ENCODE measurements at regions not wholly inside any gene's neighbourhood (a gene's known extent, or its start where the extent isn't known, plus 50 kb on each side); places are given as distances from the start of the nearest gene placed in this dataset.
A peak's percentile ranks its signal among the peaks of the same experiment; 100 is the strongest.

DNA sequence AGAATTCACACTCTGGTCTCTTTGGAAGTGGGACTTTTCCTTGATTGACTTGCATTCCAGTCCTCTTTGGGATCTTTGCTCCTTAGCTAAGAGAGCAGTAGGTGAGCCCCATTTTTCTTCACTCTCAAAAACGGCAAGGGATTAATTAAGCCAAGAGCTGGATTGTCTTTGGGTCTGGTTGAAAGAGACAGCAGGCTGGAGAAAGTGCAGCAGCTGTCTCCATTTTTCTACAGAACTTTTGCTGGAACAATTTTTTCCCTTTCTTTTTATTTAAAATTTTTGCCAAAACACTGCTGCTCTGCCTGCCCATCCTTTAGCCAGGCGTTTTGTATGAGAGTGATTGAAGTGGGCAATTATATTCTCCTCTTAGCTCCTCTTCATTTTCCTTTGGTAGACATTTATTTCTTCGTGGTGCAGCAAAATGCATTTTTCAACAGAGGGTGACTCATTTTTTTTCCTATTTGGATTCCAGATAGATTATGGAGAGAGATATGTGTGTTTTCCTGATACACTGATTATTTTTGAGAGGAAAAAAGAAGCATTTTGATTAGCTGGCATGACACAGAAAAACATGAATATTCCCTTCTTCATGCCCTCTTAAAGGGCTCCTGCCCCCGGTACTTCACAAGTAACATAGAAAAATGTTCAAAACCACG, 371.2 kb upstream of the NBEA start:
- DNase-seq, result no peak
- in situ Hi-C loops (cut with HindIII; ENCODE audit: low pct_ligation_motif_present, low pct_unique_long_range_greater_than_20kb, low sequenced_read_pairs), result no loop called here

DNA sequence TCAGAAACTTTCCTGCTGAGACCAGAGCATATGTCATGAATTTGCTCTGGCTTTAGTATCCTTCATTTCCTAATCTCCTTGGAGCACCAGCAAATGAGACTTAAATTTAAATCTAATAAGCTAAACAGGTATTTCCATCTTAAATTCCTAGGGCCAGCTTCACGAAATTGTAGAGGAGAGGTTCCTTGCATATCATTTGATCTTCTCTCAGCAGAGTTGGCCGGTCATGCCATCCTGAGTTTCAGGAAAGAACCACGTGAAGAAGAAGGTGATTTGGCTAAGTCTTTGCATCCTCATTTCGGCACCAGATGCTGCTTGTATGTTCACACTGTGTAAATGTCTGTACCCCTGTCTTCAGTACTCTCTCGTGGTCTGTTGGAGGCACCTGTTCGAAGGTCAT, 370.4 kb upstream of the NBEA start:
- in situ Hi-C loops (cut with HindIII; ENCODE audit: low pct_ligation_motif_present, low pct_unique_long_range_greater_than_20kb, low sequenced_read_pairs), result no loop called here
- no peak for DNase-seq

DNA sequence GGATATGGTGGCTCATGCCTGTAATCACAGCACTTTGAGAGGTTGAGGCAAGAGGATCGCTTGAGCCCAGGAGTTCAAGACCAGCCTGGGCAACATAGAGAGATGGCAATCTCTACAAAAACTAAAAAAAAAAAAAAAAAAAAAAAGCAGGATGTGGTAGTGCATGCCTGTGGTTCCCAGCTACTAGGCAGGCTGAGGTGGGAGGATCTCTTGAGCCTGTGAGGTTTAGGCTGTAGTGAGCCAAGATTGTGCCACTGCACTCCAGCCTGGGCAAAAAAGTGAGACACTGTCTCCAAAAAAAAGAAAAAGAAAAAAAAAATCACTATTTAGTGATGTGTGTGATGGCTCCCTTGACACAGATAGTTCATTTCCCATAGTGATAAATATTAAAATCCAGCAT, 365.0 kb upstream of the NBEA start:
- in situ Hi-C loops (cut with HindIII; ENCODE audit: low pct_ligation_motif_present, low pct_unique_long_range_greater_than_20kb, low sequenced_read_pairs), result no loop called here
- DNase-seq, result peak; percentile 13

DNA sequence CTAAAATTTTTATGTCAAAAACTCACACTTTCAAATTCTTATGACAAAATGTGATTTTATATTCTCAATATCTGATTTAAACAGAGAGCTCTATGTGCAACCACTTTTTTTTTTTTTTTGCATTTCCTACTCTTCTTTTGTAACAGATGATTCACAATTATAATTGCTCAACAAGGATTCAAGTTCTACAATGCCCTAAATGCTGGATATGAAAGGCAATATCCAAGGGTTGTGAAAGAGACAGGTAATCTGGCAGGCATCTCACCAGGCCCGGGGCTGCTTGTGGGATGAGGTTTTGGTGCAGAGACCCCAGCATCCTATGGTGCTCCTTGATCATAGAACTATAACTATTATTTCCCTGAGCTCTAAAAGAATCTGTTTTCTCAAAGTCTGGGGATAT, 363.6 kb upstream of the NBEA start:
- no peak for DNase-seq
- in situ Hi-C loops (cut with HindIII; ENCODE audit: low pct_ligation_motif_present, low pct_unique_long_range_greater_than_20kb, low sequenced_read_pairs), result no loop called here

DNA sequence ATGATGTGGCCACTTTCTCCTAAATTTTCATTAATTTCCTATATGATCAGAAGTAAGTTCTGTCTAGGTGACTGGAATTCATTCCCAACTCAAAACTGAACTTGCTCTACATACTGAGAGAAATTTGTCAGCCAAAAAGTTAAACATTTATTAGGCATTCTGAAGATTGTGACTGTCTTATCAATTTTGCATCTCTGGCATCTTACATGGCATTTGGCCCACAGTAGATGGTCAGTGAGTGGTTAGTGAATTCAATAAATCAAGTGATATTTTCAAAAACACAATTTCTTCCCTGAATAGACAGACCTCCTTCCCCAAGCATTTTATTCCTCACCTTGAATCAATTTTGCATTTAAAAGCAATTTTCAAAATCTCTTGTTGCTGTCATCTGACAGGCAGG, 363.2 kb upstream of the NBEA start:
- in situ Hi-C loops (cut with HindIII; ENCODE audit: low pct_ligation_motif_present, low pct_unique_long_range_greater_than_20kb, low sequenced_read_pairs), result no loop called here
- DNase-seq, result no peak

DNA sequence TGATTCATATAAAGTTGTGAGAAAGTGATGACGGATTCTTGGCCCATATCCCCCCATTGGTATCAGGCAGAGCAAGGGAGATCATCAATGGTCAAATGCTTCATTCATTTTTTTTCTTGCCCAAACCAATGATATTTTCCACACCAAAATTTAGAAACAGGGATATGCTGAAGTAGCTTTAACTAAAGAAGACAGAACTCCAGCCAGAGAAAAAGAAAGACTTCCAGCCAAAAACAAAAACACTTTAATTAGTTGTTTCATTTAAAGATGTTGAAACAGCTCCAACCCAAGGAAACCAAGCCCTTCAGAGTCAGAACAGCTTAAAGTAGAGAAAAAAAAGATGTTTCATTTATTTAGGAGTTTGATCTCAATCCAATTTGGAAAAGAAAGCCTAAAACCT, 358.9 kb upstream of the NBEA start:
- DNase-seq, result no peak

DNA sequence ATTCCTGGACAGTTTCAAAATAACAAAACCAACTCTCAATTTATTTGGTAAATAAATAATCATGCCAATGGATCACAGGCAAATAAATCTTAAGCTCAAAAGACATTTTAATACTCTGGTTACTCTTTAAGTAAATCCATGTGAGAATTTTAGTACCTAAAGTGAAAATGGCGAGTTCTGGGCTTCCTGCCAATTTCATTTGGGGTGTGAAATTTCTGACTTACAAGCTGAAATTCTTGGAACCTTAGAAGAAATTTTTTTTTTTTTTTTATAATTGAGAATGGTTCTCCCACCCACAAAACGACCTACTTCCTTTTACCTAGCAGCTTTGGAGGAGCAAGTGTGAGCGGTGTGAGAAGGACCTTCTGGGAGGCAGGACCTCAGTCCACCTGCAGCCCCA, 354.5 kb upstream of the NBEA start:
- in situ Hi-C loops (cut with HindIII; ENCODE audit: low pct_ligation_motif_present, low pct_unique_long_range_greater_than_20kb, low sequenced_read_pairs), result no loop called here
- DNase-seq, result no peak

More for the DNA sequence above, 358.9 kb upstream of the NBEA start:
- in situ Hi-C loops (cut with HindIII; ENCODE audit: low pct_ligation_motif_present, low pct_unique_long_range_greater_than_20kb, low sequenced_read_pairs), result no loop called here

DNA sequence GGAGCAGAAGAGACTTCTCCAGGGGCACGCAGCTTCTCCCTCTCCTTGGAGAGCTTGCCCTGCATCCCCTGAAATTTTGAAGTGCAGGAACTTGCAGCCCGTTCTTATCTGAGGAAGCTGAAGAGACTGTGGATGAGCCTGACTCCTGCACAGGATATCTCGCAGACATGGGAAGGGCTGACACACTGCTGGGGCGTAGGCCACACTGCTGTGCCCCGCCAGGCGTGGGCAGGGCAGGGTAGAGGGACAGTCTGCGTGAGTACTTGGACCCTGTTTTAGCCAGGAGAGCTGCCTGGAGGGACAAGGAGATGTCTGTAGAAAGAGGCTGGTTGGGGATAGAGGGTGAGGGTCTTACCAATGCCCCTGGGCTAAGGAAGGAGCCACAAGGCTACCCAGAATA, 353.7 kb upstream of the NBEA start:
- in situ Hi-C loops (cut with HindIII; ENCODE audit: low pct_ligation_motif_present, low pct_unique_long_range_greater_than_20kb, low sequenced_read_pairs), result no loop called here
- no peak for DNase-seq

DNA sequence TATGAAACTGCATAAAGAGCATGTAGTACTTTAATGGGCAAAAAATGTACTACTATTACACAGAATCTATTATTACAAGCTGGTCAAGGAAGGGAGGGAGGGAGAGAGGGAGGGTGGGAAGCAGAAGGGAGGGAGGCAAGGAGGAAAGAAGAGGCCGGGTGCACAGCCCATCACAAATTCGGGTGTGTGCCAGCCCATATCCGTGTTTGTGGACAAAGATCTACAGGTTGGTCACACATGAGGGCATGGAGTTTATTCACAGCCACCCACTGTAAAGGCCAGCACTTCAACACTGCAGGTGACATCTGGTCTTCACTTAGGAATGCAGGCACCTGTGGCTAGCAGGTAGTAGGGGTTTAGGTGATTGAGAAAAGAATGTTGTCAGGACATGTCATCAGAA, 352.5 kb upstream of the NBEA start:
- in situ Hi-C loops (cut with HindIII; ENCODE audit: low pct_ligation_motif_present, low pct_unique_long_range_greater_than_20kb, low sequenced_read_pairs), result no loop called here
- no peak for DNase-seq

DNA sequence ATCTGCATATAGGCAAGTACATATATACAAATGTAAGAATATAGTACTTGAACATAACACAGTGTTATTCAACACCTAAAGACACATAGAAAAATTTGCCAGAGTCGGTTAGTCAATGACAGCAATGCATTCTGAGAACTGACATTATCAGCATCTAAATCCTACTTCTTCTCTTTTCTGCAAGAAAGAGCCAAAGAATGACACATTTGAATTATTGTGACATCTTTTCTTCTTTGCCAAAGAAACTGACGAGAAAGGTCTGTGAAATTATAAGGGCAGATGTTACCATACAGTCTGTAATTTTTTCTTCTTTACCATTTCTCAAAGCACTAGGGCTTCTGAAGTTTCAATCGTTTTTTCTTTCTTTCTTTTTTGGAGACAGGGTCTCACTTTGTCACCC, 350.9 kb upstream of the NBEA start:
- in situ Hi-C loops (cut with HindIII; ENCODE audit: low pct_ligation_motif_present, low pct_unique_long_range_greater_than_20kb, low sequenced_read_pairs), result no loop called here
- no peak for DNase-seq

DNA sequence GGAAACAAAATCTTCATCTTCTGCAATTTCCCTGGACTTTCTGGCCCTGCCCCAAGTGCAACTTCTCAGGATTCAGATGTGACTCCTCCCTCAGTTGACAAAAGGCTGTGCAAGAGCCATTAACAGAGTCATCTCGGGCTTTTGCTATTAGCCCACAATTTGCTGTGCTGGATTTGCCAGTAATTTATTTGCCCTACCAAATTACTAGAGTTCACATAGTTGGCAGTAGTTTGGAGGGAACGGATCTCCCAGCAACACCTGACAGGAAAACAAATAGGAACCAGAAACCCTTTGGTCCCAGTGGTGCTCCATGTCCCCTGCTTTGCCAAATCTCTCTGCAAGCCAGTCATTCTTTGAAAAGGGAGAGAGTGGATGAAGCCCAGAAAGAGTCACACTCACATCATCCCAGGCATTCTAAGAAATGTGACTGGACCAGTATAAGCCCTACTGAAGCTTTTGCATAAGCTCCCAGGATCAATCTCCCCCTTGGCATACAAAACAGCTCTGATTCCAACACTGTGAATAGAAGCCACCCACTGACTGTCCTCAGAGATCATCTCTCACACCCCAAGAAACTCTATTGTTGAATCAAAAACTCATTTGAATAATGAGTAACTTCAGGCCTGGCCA, 350.1 kb upstream of the NBEA start:
- no peak for DNase-seq
- in situ Hi-C loops (cut with HindIII; ENCODE audit: low pct_ligation_motif_present, low pct_unique_long_range_greater_than_20kb, low sequenced_read_pairs), result no loop called here

DNA sequence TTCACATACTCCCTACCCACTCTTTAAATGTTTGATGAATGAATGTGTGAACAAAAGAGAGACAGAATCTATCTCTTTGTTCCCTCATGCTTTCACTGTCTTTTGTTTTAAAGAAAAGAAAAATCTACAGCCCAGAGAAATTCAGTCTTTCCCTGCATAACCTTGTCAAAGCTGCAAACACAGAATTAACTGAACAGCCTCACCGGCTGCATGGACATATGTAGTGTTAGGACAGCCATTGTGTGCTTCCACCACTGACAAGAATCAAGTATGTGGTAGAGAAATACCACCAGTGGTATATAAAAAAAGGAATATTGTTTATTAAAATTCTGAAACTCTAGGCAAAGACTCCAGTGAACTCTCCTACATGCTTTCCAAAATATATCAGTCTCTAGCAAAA, 348.4 kb upstream of the NBEA start:
- DNase-seq, result no peak
- in situ Hi-C loops (cut with HindIII; ENCODE audit: low pct_ligation_motif_present, low pct_unique_long_range_greater_than_20kb, low sequenced_read_pairs), result no loop called here

DNA sequence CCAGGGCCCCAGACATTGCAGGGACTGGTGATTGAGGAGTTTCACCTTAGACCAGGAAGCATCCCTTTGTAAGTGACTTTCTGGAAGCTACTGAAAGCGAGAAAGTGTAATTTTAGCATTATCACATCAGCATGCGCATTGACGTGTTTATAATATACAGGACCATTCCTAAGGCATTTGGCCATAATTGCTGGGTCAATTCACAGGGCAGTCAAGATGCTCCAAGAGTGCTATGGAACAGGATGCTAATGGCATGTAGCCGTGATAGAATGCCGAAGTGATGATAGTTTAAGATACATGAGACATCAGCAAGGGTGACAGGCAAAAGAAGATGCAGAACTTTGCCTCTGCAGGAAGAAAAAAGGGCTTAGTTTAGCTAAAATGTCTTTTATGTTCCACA, 347.6 kb upstream of the NBEA start:
- in situ Hi-C loops (cut with HindIII; ENCODE audit: low pct_ligation_motif_present, low pct_unique_long_range_greater_than_20kb, low sequenced_read_pairs), result no loop called here

DNA sequence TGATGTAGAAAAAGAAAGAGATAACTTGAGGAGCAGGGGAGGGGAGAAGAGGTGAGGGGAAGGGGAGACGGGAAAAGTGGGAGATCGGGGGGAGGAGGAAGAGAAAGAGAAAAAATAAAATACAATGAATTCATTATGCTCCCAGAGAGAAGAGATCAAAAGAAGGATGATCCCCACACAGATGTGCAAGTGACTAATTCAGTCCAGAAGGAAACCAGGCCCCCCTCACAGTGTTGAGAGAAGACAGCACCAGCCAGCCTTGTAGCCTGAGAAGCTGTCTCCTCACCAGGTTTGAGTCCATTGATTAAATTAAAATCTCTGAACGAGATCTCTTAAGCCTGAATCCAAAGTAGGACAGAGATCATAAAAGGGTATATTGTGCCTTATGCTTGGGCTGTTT, 333.7 kb upstream of the NBEA start:
- DNase-seq, result no peak
- in situ Hi-C loops (cut with HindIII; ENCODE audit: low pct_ligation_motif_present, low pct_unique_long_range_greater_than_20kb, low sequenced_read_pairs), result no loop called here

More for the DNA sequence above, 347.6 kb upstream of the NBEA start:
- DNase-seq, result no peak

DNA sequence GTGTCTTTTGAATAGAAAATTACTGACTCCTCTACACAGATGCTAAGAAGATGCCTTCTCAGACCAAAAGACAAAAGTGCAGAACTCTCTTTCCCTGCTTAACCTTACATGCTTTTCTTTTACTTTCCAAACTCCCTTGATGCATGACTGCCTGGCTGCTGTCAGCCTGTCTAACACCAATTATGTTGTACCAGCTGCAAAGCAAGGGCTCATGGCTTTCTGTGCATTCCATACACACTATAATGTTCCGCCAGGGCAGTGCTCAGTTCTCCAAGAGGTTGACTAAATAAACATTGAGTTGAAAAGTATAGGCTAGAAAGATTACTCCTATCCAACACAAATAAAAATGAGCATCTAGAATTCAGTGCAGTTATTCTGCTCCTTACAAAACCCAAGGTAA, 330.4 kb upstream of the NBEA start:
- in situ Hi-C loops (cut with HindIII; ENCODE audit: low pct_ligation_motif_present, low pct_unique_long_range_greater_than_20kb, low sequenced_read_pairs), result no loop called here

DNA sequence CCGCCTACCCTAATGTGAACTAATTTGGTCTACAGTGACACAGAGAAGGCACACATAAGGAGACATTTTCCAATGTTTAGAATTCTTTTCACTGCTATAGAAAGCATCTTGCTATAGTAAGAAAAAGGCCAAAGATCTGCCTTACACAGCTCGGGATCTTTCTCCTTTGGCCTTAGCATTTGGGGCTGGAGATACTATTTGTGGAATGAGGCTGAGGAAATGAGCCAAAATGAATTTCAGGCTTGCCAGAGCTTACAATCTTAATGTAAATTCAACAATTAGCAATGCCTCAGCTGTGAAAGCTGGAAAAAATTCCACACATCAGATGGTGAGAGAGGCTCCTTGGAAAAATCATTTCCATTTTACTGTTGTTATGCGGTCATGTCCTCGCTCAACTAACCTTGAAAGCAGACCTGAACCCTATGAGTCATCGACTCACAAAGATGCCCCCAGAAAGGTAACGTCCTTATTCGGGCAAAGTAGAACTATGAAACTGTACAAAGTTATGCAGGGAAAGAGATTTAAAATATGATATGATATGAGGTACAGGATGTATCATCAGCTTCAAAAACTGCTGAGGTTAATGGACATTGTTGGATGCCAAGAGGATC, 324.5 kb upstream of the NBEA start:
- no peak for DNase-seq
- in situ Hi-C loops (cut with HindIII; ENCODE audit: low pct_ligation_motif_present, low pct_unique_long_range_greater_than_20kb, low sequenced_read_pairs), result no loop called here

More for the DNA sequence above, 330.4 kb upstream of the NBEA start:
- no peak for DNase-seq

DNA sequence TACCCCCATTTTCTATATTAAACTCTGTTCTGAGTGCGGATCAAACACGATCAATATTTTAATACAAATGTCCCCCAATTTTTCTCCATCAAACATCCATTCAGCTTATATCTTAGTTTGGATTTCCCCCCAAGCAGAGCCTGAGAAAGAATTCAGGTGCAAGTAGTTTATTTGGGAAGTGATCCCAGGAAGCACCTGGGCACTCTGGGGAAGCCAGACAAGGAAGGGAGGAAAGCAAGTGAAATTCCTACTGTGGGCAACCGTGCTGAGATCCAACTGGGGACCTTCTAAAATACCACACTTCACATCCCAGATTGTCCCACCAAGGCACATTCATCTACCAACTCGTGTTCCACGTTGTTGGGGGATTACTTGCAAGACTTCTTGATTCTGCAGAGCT, 323.4 kb upstream of the NBEA start:
- in situ Hi-C loops (cut with HindIII; ENCODE audit: low pct_ligation_motif_present, low pct_unique_long_range_greater_than_20kb, low sequenced_read_pairs), result no loop called here
- no peak for DNase-seq

DNA sequence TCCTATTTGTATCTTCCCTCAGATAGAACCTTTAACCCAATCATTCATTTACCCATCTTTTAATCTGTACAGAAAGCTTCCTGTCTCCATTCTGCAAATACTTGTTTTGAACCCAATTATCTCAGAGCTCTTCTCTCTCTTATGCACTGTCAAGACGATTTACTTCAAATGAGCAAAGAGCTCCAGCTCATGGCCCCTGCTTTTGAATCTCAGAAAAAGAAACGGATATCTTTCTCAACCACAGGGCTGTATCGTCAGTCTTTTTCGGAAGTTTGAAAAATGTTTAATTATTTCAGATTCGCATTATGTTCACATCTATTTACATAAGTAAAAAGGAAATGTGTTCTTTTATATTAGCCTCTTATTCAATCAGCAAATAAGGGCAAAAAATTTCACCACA, 322.7 kb upstream of the NBEA start:
- in situ Hi-C loops (cut with HindIII; ENCODE audit: low pct_ligation_motif_present, low pct_unique_long_range_greater_than_20kb, low sequenced_read_pairs), result no loop called here
- no peak for DNase-seq

DNA sequence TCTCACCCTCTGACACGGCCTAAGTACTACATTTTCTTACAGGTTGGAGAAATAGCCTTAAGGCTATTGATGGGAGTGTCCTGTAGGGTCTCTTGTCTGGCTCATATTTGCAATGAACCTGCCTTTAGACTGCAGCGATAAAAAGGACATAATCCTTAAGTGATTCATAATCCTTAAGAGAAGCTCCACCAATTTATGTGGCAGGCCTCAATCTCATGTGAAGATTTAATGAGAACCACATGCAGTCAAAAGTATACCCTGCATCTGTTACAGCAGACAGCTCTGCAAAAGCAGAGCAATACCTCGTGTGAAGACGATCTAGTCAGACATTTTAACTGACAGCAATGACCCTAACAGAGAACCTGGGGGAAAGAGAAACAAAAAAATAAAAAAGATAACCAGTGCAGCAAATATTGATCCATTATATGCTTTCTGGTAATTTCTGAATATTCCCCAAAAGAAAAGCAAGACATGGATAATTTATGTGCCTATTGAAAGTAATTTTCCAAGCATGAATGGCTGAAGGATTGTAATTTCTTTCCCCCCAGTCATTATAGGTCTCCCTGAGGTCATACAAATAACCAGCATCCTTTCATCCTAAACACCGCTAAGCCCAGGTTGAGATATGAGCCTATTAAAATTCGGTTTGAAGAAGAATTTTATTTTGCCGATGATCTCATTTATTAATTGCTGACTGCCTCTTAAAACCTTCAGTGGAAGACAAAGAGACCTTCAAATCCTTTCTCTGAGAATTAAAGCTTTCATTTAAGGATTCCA, 321.8 kb upstream of the NBEA start:
- in situ Hi-C loops (cut with HindIII; ENCODE audit: low pct_ligation_motif_present, low pct_unique_long_range_greater_than_20kb, low sequenced_read_pairs), result no loop called here
- DNase-seq, result no peak

DNA sequence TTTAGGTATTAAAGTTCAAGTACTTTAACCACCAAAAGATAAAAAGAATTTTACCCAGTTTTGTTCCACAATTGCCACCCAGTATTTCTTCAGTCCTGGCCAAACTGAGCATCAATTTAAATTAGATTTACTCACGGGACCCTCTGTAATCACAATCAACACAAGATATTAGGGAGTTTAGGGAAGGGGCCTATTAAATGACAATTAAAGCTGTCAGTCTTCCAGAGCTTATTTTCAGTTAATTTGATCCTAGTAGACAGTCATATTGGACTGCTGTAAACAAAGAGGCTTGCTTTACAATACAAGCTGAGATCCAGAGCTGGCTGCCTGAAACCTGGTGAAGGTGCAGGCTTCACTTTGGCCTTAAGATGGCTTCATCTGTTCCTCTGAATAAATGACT, 321.2 kb upstream of the NBEA start:
- no peak for DNase-seq
- in situ Hi-C loops (cut with HindIII; ENCODE audit: low pct_ligation_motif_present, low pct_unique_long_range_greater_than_20kb, low sequenced_read_pairs), result no loop called here
